Neural progenitor cell (in vitro differentiated cells): ENCODE measurements at regions not wholly inside any gene's neighbourhood (a gene's known extent, or its start where the extent isn't known, plus 50 kb on each side); places are given as distances from the start of the nearest gene placed in this dataset.

Experiments used
- DNase-seq: peaks from one replicate; pipeline ENCODE4 v3.0.0-alpha.2; 2016; ENCODE audit warnings: low spot score
- H2AFZ ChIP-seq: fragments of 200-600 bp; sonication (generic); replicated peaks from 2 replicates; pipeline ENCODE4 v1.6.1; 2016; ENCODE audit warnings: antibody characterized with exemption
- H3F3A ChIP-seq: fragments of 200-600 bp; sonication (generic); 2 replicates; pipeline ENCODE4 v1.6.1; 2016; ENCODE audit warnings: antibody characterized with exemption, low read depth
- H3K27ac ChIP-seq: fragments of 200-600 bp; sonication (generic); 2 replicates; pipeline ENCODE4 v1.5.1; 2016; ENCODE audit warnings: mild to moderate bottlenecking
- H3K27me3 ChIP-seq: fragments of 200-600 bp; sonication (generic); 2 replicates; pipeline ENCODE4 v1.6.1; 2016; ENCODE audit warnings: mild to moderate bottlenecking, moderate library complexity
- H3K36me3 ChIP-seq: fragments of 200-600 bp; sonication (generic); 2 replicates; pipeline ENCODE4 v1.5.1; 2016
- H3K4me1 ChIP-seq: fragments of 200-600 bp; sonication (generic); 2 replicates; pipeline ENCODE4 v1.6.1; 2016; ENCODE audit warnings: mixed run types
- H3K4me2 ChIP-seq: fragments of 200-600 bp; sonication (generic); 2 replicates; pipeline ENCODE4 v1.6.1; 2016
- H3K4me3 ChIP-seq: fragments of 200-600 bp; sonication (generic); 2 replicates; pipeline ENCODE4 v1.5.1; 2016
- H3K79me2 ChIP-seq: fragments of 200-600 bp; sonication (generic); 2 replicates; pipeline ENCODE4 v1.6.1; 2016; ENCODE audit warnings: low read depth
- H3K9ac ChIP-seq: fragments of 200-600 bp; sonication (generic); 2 replicates; pipeline ENCODE4 v1.6.1; 2016
- H3K9me3 ChIP-seq: fragments of 200-600 bp; sonication (generic); 2 replicates; pipeline ENCODE4 v1.5.1; 2016; ENCODE audit warnings: low read depth
- H4K20me1 ChIP-seq: fragments of 200-600 bp; sonication (generic); 2 replicates; pipeline ENCODE4 v1.6.1; 2016; ENCODE audit warnings: low read depth
- H3K27ac Mint-ChIP-seq: 3 replicates; pipeline ENCODE4 v1.8.0; 2021; ENCODE audit warnings: mixed read lengths
- H3K27me3 Mint-ChIP-seq: 2 replicates; pipeline ENCODE4 v1.8.0; 2022; ENCODE audit warnings: low read depth, mild to moderate bottlenecking, inconsistent platforms, moderate library complexity, mixed read lengths; ENCODE audit not compliant: insufficient read depth
- H3K36me3 Mint-ChIP-seq: 3 replicates; pipeline ENCODE4 v1.8.0; 2021; ENCODE audit warnings: mixed read lengths
- H3K4me1 Mint-ChIP-seq: 3 replicates; pipeline ENCODE4 v1.8.0; 2021; ENCODE audit warnings: mixed read lengths
- H3K4me3 Mint-ChIP-seq: 3 replicates; pipeline ENCODE4 v1.8.0; 2021; ENCODE audit warnings: mild to moderate bottlenecking, moderate library complexity, mixed read lengths
- H3K9me3 Mint-ChIP-seq: 3 replicates; pipeline ENCODE4 v1.8.0; 2020; ENCODE audit warnings: mixed read lengths
- CTCF ChIP-seq: fragments of 200-600 bp; sonication (generic); IDR thresholded peaks from 2 replicates; pipeline ENCODE4 v1.5.1; 2017; ENCODE audit warnings: antibody characterized with exemption, mild to moderate bottlenecking
- EZH2 ChIP-seq: fragments of 200-600 bp; sonication (generic); IDR thresholded peaks from 2 replicates; pipeline ENCODE4 v1.6.1; 2017; ENCODE audit warnings: antibody characterized with exemption, mild to moderate bottlenecking, moderate library complexity
- EZH2phosphoT487 ChIP-seq: fragments of 200-600 bp; sonication (generic); IDR thresholded peaks from 2 replicates; pipeline ENCODE4 v1.6.1; 2017; ENCODE audit warnings: antibody characterized with exemption

- peak overlapping the region; percentile 23 for H3K4me2 ChIP-seq
Observed at GRCh38 chr12:107397890-107398500, 287.6 kb upstream of the PWP1 start.

GRCh38 chr12:107399046-107399445 is 286.6 kb upstream of the PWP1 start:
- no peak overlapping the region for H3K4me3 ChIP-seq
- Mint-ChIP-seq H3K4me1 (peaks cover 60% of the 10 kb centered on the region), H3K9me3 (no peaks in the 10 kb centered on the region), H3K27ac (peak overlapping the region; percentile 90), H3K27me3 (peaks cover 9% of the 10 kb centered on the region), H3K36me3 (no peaks in the 10 kb centered on the region), H3K4me3 (peak overlapping the region; percentile 33)
- no peak overlapping the region for H3K9ac ChIP-seq
- H3K9me3 ChIP-seq, result no peaks in the 10 kb centered on the region
- no peaks in the 10 kb centered on the region for H3K36me3 ChIP-seq
- H3K4me2 ChIP-seq, result peak overlapping the region; percentile 57
- H3K4me1 ChIP-seq, result peaks cover 19% of the 10 kb centered on the region
- peak; percentile 51 for DNase-seq
- H2AFZ ChIP-seq, result peak overlapping the region; percentile 39
- TF ChIP-seq EZH2 (no peak), EZH2phosphoT487 (no peak), CTCF (no peak)
- H3K27me3 ChIP-seq, result no peaks in the 10 kb centered on the region
- no peak overlapping the region for H3K27ac ChIP-seq
- no peaks in the 10 kb centered on the region for H3K79me2 ChIP-seq
- H4K20me1 ChIP-seq, result no peaks in the 10 kb centered on the region
- H3F3A ChIP-seq, result no peaks in the 10 kb centered on the region

More at GRCh38 chr12:107397890-107398500, 287.6 kb upstream of the PWP1 start:
- no peaks in the 10 kb centered on the region for H4K20me1 ChIP-seq
- no peaks in the 10 kb centered on the region for H3K9me3 Mint-ChIP-seq
- TF ChIP-seq EZH2phosphoT487, result no peak
- no peak for TF ChIP-seq EZH2
- TF ChIP-seq CTCF, result no peak
- no peak overlapping the region for H3K27ac ChIP-seq
- H3K4me1 Mint-ChIP-seq, result peaks cover 60% of the 10 kb centered on the region
- no peak overlapping the region for H3K4me3 ChIP-seq
- H3K36me3 ChIP-seq, result no peaks in the 10 kb centered on the region
- H3K9ac ChIP-seq, result no peak overlapping the region
- peak overlapping the region; percentile 90 for H3K27ac Mint-ChIP-seq
- no peaks in the 10 kb centered on the region for H3K79me2 ChIP-seq
- no peaks in the 10 kb centered on the region for H3K36me3 Mint-ChIP-seq
- no peak overlapping the region for H2AFZ ChIP-seq
- DNase-seq, result no peak
- peaks cover 19% of the 10 kb centered on the region for H3K4me1 ChIP-seq
- no peaks in the 10 kb centered on the region for H3F3A ChIP-seq
- no peaks in the 10 kb centered on the region for H3K9me3 ChIP-seq
- H3K27me3 Mint-ChIP-seq, result peaks cover 9% of the 10 kb centered on the region
- H3K4me3 Mint-ChIP-seq, result no peak overlapping the region
- no peaks in the 10 kb centered on the region for H3K27me3 ChIP-seq

DNA sequence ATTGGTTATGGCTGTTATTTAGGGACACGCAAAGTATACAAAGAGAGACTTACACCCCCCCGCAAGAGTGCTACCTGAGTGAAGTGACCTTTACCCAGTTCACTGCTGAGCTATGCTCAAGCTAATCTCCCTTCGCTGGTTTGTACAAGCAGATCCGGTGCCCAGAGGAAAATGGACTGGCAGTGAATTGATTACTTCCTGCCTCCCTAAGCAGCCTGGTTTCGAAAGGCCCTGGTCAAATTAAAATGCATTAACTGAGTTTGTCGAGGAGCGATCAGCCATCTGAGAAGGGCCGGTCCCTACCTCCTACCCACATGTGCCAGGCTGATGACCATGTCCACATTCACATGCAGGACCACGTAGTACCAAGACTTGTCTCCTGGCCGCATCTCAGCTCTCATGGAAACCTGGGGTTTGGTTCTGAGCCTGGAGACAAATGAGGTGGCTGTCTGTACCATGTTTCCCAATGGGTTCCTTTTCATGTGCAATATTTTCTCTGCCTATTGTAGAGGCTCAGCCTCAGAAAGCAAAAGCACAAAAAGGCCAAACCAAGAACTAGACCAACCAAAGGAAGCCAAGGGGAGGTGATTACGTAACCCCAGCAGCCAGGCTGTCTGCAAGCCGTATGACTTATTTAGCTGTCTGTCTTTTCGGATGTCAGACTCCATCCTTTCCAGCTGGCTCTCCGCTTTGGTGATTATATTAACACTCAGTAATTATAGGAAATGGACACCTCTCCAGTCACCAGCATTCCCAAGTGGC is 284.7 kb upstream of the PWP1 start:
- Histone ChIP-seq H3K36me3 (no peaks in the 10 kb centered on the region), H4K20me1 (no peaks in the 10 kb centered on the region), H3K4me1 (peaks cover 19% of the 10 kb centered on the region), H2AFZ (no peak overlapping the region), H3K4me2 (no peak overlapping the region), H3K27ac (no peak overlapping the region), H3K79me2 (no peaks in the 10 kb centered on the region), H3K9ac (no peak overlapping the region), H3K9me3 (no peaks in the 10 kb centered on the region), H3K27me3 (no peaks in the 10 kb centered on the region), H3K4me3 (no peak overlapping the region), H3F3A (no peaks in the 10 kb centered on the region)
- peak overlapping the region; percentile 40 for H3K27ac Mint-ChIP-seq
- H3K27me3 Mint-ChIP-seq, result peaks cover 6% of the 10 kb centered on the region
- no peaks in the 10 kb centered on the region for H3K9me3 Mint-ChIP-seq
- H3K4me3 Mint-ChIP-seq, result no peak overlapping the region
- TF ChIP-seq CTCF, result no peak
- TF ChIP-seq EZH2phosphoT487, result no peak
- TF ChIP-seq EZH2, result no peak
- no peak for DNase-seq
- no peaks in the 10 kb centered on the region for H3K36me3 Mint-ChIP-seq
- H3K4me1 Mint-ChIP-seq, result peaks cover 56% of the 10 kb centered on the region
